ENCODE measurements at regions not wholly inside any gene's neighbourhood (a gene's known extent, or its start where the extent isn't known, plus 50 kb on each side); places are given as distances from the start of the nearest gene placed in this dataset.

DNA sequence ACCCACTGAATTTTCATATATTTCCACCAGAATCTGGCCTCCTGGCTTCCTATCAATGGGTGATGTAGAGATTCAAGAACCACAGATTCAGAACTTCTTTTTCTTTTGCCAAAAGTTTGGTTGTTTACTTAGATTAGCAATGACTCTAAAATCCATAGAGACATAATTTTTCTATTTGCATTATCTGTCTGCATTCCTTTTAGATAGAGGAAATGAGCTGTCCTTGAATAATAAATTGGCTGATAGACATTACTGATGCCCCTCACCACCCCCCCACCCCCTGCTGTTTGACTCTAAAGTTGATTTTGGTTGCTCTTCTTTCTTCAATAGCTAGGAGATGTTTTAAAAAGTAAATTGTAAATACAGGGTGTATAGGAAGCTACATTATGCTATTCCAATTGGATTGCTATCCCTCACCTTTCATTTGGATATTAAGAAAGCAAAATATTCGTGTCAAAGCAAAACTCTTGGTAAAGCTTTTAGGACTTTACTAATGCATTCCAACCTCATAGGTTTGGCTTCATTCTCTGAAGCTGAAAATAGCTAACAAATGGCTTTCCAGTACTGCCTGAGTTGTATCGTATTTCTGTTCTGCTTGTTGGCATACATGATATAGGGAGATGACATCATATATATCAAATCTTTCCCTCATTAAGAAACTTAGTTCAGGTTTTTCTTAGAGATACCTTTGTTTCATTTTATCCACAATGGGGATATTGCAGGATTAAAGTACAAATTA lies 606.0 kb downstream of the ARL4A start:
- intact Hi-C loops (cut with micrococcal nuclease) = no loop called here
- dilution Hi-C loops (cut with MboI; ENCODE audit: extremely low pct_ligation_motif_present, low sequenced_read_pairs) = no loop called here
- Histone ChIP-seq H3K36me3 (ENCODE audit: control insufficient read depth in 2 of 2, extremely low read depth in 1 of 2, insufficient read depth in 2 of 2, low read length in 2 of 2) (no peaks in the 10 kb centered on the region), H3K4me1 (ENCODE audit: control insufficient read depth, extremely low read depth, insufficient read depth, low read length) (no peaks in the 10 kb centered on the region), H3K9me3 (replicated peaks; ENCODE audit: control insufficient read depth, insufficient read depth, low read length) (no peaks in the 10 kb centered on the region), H3K4me2 (ENCODE audit: insufficient read depth, low read length) (no peak overlapping the region), H3K27me3 (ENCODE audit: control insufficient read depth in 2 of 2, insufficient read depth in 2 of 2, low read length in 2 of 2) (no peaks in the 10 kb centered on the region), H2AFZ (ENCODE audit: low read depth, low read length) (no peak overlapping the region), H3K9me1 (replicated peaks; ENCODE audit: control insufficient read depth, extremely low read depth, insufficient read depth, low read length) (no peaks in the 10 kb centered on the region), H3K4me3 (replicated peaks in 1 of 3; ENCODE audit: insufficient read depth in 1 of 3, low read depth in 1 of 3, low read length in 3 of 3) (no peak overlapping the region), H4K20me1 (replicated peaks; ENCODE audit: control insufficient read depth, extremely low read depth, insufficient read depth, low read length) (no peaks in the 10 kb centered on the region), H3K9ac (replicated peaks; ENCODE audit: extremely low read depth, insufficient read depth, low read length) (no peak overlapping the region), H3K27ac (ENCODE audit: insufficient read depth, low read depth, low read length) (no peak overlapping the region), H3K79me2 (ENCODE audit: control insufficient read depth, insufficient read depth, low read length) (no peaks in the 10 kb centered on the region)
- FAIRE-seq = no peak
- no peak for TF ChIP-seq GATA2 (IDR thresholded peaks at IDR 0.05; ENCODE audit: insufficient read depth, insufficient read length, low read depth, low read length)
- no peak for TF ChIP-seq POLR2AphosphoS5 (IDR thresholded peaks at IDR 0.05; ENCODE audit: insufficient read depth, low read depth, low read length)
- TF ChIP-seq JUN (IDR thresholded peaks at IDR 0.05; ENCODE audit: borderline replicate concordance, insufficient read depth, insufficient read length, low read depth) = no peak
- TF ChIP-seq, protein P1, sequence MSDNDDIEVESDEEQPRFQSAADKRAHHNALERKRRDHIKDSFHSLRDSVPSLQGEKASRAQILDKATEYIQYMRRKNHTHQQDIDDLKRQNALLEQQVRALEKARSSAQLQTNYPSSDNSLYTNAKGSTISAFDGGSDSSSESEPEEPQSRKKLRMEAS (IDR thresholded peaks at IDR 0.05; ENCODE audit: insufficient read depth, insufficient read length) = no peak
- TF ChIP-seq, protein P2, sequence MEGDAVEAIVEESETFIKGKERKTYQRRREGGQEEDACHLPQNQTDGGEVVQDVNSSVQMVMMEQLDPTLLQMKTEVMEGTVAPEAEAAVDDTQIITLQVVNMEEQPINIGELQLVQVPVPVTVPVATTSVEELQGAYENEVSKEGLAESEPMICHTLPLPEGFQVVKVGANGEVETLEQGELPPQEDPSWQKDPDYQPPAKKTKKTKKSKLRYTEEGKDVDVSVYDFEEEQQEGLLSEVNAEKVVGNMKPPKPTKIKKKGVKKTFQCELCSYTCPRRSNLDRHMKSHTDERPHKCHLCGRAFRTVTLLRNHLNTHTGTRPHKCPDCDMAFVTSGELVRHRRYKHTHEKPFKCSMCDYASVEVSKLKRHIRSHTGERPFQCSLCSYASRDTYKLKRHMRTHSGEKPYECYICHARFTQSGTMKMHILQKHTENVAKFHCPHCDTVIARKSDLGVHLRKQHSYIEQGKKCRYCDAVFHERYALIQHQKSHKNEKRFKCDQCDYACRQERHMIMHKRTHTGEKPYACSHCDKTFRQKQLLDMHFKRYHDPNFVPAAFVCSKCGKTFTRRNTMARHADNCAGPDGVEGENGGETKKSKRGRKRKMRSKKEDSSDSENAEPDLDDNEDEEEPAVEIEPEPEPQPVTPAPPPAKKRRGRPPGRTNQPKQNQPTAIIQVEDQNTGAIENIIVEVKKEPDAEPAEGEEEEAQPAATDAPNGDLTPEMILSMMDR (IDR thresholded peaks at IDR 0.05; ENCODE audit: extremely low read depth in 1 of 2, insufficient read depth in 1 of 2, low read depth in 1 of 2, low read length in 2 of 2) = no peak
- no peak for TF ChIP-seq MYC (IDR thresholded peaks at IDR 0.05; ENCODE audit: low read depth, low read length)
- TF ChIP-seq POLR2A (IDR thresholded peaks at IDR 0.05; ENCODE audit: low read depth, low read length) = no peak
- TF ChIP-seq EZH2 (IDR thresholded peaks at IDR 0.05; ENCODE audit: borderline replicate concordance, low read depth, low read length, severe bottlenecking) = no peak
- no peak for TF ChIP-seq FOS (IDR thresholded peaks at IDR 0.05; ENCODE audit: borderline replicate concordance, insufficient read depth, low read length)
- BruUV-seq (replicated peaks) = no TSS peak
- CTCF ChIA-PET = interaction anchor here (0.8 kb wide), 1 partner anchor 11 kb away, joined by 4 read pairs; no protein-coding TSS in a partner anchor
- DNase-seq (ENCODE audit: low read depth, low spot score) = no peak
- POLR2A ChIA-PET = interaction anchor here (0.7 kb wide), 1 partner anchor 285 kb away, joined by 4 read pairs; no protein-coding TSS in a partner anchor

Measured in endothelial cell of umbilical vein (primary cell).